HL-60 (cell line): ENCODE measurements at regions not wholly inside any gene's neighbourhood (a gene's known extent, or its start where the extent isn't known, plus 50 kb on each side); places are given as distances from the start of the nearest gene placed in this dataset.

ENCODE experiments used
- GABPA ChIP-seq: IDR thresholded peaks from 2 replicates; pipeline ENCODE4 v1.6.1; 2012; ENCODE audit warnings: low read depth
- POLR2AphosphoS5 ChIP-seq: IDR thresholded peaks from 2 replicates; pipeline ENCODE4 v1.6.1; 2012; ENCODE audit warnings: low read depth
- REST ChIP-seq: IDR thresholded peaks from 2 replicates; pipeline ENCODE4 v1.6.1; 2012; ENCODE audit warnings: low read depth; ENCODE audit not compliant: insufficient replicate concordance
- SPI1 ChIP-seq: IDR thresholded peaks from 2 replicates; pipeline ENCODE4 v1.6.1; 2012; ENCODE audit warnings: low read depth, mild to moderate bottlenecking, borderline replicate concordance
- TF ChIP-seq, protein P1 (sequence below): IDR thresholded peaks from one replicate; pipeline ENCODE4 v1.5.1; 2011; ENCODE audit warnings: low read length, control low read depth, inconsistent platforms; ENCODE audit not compliant: insufficient read depth

DNA sequence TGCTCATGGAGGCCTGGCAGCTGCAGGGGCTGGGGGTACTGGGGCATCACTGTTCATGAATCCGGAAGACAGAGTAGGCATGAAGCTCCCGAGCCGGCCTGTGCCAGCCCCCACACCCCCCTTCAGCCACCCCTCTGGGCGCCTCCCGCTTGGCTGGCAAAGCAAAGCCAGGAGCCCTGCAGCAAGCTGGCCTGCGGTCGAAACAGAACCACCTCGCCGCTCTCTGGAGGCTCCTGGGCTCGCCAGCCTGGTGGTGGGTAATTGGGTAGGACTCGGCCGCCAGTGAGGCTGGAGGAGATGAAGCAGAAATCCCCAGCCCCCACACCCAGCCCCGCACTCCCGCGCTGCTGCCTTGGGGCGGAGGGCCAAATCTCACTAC, 70.9 kb upstream of the GPC1 start:
- TF ChIP-seq, protein P1, sequence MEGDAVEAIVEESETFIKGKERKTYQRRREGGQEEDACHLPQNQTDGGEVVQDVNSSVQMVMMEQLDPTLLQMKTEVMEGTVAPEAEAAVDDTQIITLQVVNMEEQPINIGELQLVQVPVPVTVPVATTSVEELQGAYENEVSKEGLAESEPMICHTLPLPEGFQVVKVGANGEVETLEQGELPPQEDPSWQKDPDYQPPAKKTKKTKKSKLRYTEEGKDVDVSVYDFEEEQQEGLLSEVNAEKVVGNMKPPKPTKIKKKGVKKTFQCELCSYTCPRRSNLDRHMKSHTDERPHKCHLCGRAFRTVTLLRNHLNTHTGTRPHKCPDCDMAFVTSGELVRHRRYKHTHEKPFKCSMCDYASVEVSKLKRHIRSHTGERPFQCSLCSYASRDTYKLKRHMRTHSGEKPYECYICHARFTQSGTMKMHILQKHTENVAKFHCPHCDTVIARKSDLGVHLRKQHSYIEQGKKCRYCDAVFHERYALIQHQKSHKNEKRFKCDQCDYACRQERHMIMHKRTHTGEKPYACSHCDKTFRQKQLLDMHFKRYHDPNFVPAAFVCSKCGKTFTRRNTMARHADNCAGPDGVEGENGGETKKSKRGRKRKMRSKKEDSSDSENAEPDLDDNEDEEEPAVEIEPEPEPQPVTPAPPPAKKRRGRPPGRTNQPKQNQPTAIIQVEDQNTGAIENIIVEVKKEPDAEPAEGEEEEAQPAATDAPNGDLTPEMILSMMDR, result no peak
- TF ChIP-seq REST, result no peak
- no peak for TF ChIP-seq POLR2AphosphoS5
- TF ChIP-seq SPI1, result no peak
- TF ChIP-seq GABPA, result no peak
